K562 (cell line): ENCODE measurements at regions not wholly inside any gene's neighbourhood (a gene's known extent, or its start where the extent isn't known, plus 50 kb on each side); places are given as distances from the start of the nearest gene placed in this dataset.
"Not testable (repeated sequence)": the region's sequence is repeated elsewhere in the genome, so short reads cannot be mapped to it uniquely, and the experiment has no call there.

Source experiments
- CHD2 ChIP-seq: IDR thresholded peaks from 2 replicates; pipeline ENCODE4 v1.6.1; 2011; ENCODE audit warnings: low read depth, low read length
- ESRRB ChIP-seq: fragments of 250-450 bp; sonication (Bioruptor Pico); IDR thresholded peaks from 2 replicates; pipeline ENCODE4 v1.5.0; 2020; ENCODE audit warnings: mild to moderate bottlenecking, moderate library complexity, borderline replicate concordance
- FOXP1 ChIP-seq: sonication (generic); formaldehyde crosslinking; IDR thresholded peaks from 2 replicates; pipeline ENCODE4 v1.8.0; 2022; ENCODE audit warnings: mild to moderate bottlenecking, missing genetic modification reagents
- MXD1 ChIP-seq: fragments of 250-450 bp; sonication (Bioruptor Pico); IDR thresholded peaks from 2 replicates; pipeline ENCODE4 v1.8.0; 2021; ENCODE audit warnings: borderline replicate concordance, mild to moderate bottlenecking, moderate library complexity; ENCODE audit not compliant: poor library complexity, severe bottlenecking
- POLR2AphosphoS5 ChIP-seq: IDR thresholded peaks from 2 replicates; pipeline ENCODE4 v1.6.1; 2011; ENCODE audit warnings: mild to moderate bottlenecking, low read depth, low read length, moderate library complexity; ENCODE audit not compliant: control insufficient read depth, insufficient read depth
- STAT6 ChIP-seq: sonication (generic); formaldehyde crosslinking; IDR thresholded peaks from 2 replicates; pipeline ENCODE4 v1.8.1; 2023; ENCODE audit warnings: mild to moderate bottlenecking, missing genetic modification reagents

- not testable (repeated sequence) for TF ChIP-seq ESRRB (CRISPR knock-in tag); FOXP1 (CRISPR knock-in tag); POLR2AphosphoS5; MXD1 (CRISPR knock-in tag); STAT6; CHD2
These were observed 1028.0 kb downstream of the MAT2B start for GRCh38 chr5:164533426-164533825.
